ENCODE measurements at regions not wholly inside any gene's neighbourhood (a gene's known extent, or its start where the extent isn't known, plus 50 kb on each side); places are given as distances from the start of the nearest gene placed in this dataset.

DNA sequence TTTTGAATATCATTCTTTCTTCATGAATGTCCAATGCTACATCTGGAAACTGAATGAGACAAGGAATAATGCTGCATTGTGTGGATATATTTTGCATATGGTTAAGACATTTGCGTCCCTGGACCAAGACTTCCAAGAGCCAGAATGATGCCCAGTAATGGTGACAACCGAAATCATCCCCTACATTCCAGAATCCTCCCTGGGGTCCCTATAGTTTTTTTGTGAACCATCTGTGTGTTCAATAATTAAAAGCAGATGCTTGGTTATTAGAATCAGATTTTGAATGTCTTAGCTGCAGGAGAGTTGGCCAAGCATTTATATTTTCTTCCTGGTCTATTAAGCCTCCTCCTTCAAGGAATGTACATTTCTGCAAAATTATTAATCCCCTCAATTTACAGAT is 426.7 kb upstream of the CDH8 start:
- TF ChIP-seq YY1 (IDR thresholded peaks at IDR 0.05; ENCODE audit: low read depth): no peak
- no peak for TF ChIP-seq CEBPB (IDR thresholded peaks at IDR 0.05)
- no peak for TF ChIP-seq RAD21 (IDR thresholded peaks at IDR 0.05; ENCODE audit: low read depth)
- no peak for TF ChIP-seq TCF12 (IDR thresholded peaks at IDR 0.05; ENCODE audit: low read depth)
- TF ChIP-seq CREB1 (IDR thresholded peaks at IDR 0.05; ENCODE audit: low read depth): no peak
- TF ChIP-seq, protein P1, sequence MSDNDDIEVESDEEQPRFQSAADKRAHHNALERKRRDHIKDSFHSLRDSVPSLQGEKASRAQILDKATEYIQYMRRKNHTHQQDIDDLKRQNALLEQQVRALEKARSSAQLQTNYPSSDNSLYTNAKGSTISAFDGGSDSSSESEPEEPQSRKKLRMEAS (IDR thresholded peaks at IDR 0.05): no peak
